HFF-Myc (cell line): ENCODE measurements at regions not wholly inside any gene's neighbourhood (a gene's known extent, or its start where the extent isn't known, plus 50 kb on each side); places are given as distances from the start of the nearest gene placed in this dataset.

Experiments
- DNase-seq: peaks from one replicate; pipeline ENCODE4 v3.0.0-alpha.2; 2011; ENCODE audit warnings: low read depth; ENCODE audit errors: extremely low read depth
- H3K4me3 ChIP-seq: replicated peaks from 2 replicates; pipeline ENCODE4 v1.5.1; 2011; ENCODE audit warnings: low read depth, mild to moderate bottlenecking, control low read depth, low read length
- TF ChIP-seq, protein P1 (sequence below): IDR thresholded peaks from 2 replicates; pipeline ENCODE4 v1.5.1; 2012; ENCODE audit warnings: mild to moderate bottlenecking, low read depth, low read length, control low read depth; ENCODE audit errors: missing control alignments

DNA sequence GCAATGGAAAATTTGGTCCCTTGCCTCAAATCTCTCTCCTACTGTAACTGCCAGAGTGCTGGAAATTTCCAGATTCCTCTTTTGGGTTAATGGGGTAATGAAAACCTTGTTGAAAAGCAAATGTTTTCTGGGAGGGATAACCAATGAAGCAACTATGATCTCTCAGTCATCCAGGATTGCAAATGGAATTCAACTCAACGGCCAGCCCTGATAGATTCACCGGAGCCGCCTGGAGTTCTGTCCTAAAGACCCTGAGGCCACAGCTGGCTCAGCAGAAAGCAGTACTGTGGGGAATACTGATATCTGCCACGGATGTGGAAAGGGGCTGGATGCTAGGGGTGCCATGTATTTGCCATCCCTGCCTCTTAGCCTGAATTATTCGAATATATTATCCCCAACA lies 167.8 kb downstream of the NRP2 start:
- DNase-seq: no peak
- TF ChIP-seq, protein P1, sequence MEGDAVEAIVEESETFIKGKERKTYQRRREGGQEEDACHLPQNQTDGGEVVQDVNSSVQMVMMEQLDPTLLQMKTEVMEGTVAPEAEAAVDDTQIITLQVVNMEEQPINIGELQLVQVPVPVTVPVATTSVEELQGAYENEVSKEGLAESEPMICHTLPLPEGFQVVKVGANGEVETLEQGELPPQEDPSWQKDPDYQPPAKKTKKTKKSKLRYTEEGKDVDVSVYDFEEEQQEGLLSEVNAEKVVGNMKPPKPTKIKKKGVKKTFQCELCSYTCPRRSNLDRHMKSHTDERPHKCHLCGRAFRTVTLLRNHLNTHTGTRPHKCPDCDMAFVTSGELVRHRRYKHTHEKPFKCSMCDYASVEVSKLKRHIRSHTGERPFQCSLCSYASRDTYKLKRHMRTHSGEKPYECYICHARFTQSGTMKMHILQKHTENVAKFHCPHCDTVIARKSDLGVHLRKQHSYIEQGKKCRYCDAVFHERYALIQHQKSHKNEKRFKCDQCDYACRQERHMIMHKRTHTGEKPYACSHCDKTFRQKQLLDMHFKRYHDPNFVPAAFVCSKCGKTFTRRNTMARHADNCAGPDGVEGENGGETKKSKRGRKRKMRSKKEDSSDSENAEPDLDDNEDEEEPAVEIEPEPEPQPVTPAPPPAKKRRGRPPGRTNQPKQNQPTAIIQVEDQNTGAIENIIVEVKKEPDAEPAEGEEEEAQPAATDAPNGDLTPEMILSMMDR: no peak
- no peak overlapping the region for H3K4me3 ChIP-seq

- no peak overlapping the region for H3K4me3 ChIP-seq
- no peak for DNase-seq
- TF ChIP-seq, protein P1: no peak
Observed at GRCh38 chr2:205849136-205849535, 166.8 kb downstream of the NRP2 start.

- TF ChIP-seq, protein P1: no peak
- no peak for DNase-seq
- no peak overlapping the region for H3K4me3 ChIP-seq
Observed at GRCh38 chr2:205848601-205849000, 166.3 kb downstream of the NRP2 start.
